ENCODE measurements at regions not wholly inside any gene's neighbourhood (a gene's known extent, or its start where the extent isn't known, plus 50 kb on each side); places are given as distances from the start of the nearest gene placed in this dataset.

DNA sequence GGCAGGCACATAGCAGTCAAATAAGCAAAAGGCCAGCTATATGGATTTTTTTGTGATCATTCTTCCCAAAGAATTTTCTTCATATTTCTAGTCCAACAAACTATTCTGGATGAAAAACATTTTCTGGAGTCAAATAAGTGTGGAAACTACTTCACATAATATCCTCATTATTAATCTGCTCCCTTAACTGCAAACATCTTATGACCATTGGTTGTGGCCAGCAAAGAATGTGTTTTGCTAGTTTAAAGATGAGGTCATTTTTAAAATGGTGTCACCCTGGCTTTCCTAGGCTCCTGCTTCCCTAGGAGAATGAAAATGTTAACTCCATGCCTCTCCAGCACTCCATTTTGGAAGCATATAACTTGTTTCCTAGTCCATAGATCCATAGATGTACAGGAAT is 118.8 kb downstream of the SST start:
- TF ChIP-seq, protein P1, sequence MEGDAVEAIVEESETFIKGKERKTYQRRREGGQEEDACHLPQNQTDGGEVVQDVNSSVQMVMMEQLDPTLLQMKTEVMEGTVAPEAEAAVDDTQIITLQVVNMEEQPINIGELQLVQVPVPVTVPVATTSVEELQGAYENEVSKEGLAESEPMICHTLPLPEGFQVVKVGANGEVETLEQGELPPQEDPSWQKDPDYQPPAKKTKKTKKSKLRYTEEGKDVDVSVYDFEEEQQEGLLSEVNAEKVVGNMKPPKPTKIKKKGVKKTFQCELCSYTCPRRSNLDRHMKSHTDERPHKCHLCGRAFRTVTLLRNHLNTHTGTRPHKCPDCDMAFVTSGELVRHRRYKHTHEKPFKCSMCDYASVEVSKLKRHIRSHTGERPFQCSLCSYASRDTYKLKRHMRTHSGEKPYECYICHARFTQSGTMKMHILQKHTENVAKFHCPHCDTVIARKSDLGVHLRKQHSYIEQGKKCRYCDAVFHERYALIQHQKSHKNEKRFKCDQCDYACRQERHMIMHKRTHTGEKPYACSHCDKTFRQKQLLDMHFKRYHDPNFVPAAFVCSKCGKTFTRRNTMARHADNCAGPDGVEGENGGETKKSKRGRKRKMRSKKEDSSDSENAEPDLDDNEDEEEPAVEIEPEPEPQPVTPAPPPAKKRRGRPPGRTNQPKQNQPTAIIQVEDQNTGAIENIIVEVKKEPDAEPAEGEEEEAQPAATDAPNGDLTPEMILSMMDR (IDR thresholded peaks at IDR 0.05): no peak
- no peak for TF ChIP-seq POLR2A (IDR thresholded peaks at IDR 0.05)
- TF ChIP-seq POLR2AphosphoS5 (IDR thresholded peaks at IDR 0.05): no peak
